Mammary epithelial cell (primary cell): ENCODE measurements at regions not wholly inside any gene's neighbourhood (a gene's known extent, or its start where the extent isn't known, plus 50 kb on each side); places are given as distances from the start of the nearest gene placed in this dataset.

ENCODE experiments used
- EZH2 ChIP-seq: IDR thresholded peaks from 2 replicates; pipeline ENCODE4 v1.6.1; 2012; ENCODE audit warnings: low read length, inconsistent platforms, borderline replicate concordance
- TF ChIP-seq, protein P1 (sequence below), 2 donors: IDR thresholded peaks in 1 of 2; conservative IDR thresholded peaks in 1 of 2; 2 replicates each; pipeline ENCODE4 v1.5.1; 2011 to 2012; ENCODE audit warnings: inconsistent platforms in 2 of 2, low read length in 2 of 2, mild to moderate bottlenecking in 2 of 2, control low read depth in 1 of 2, low read depth in 1 of 2; ENCODE audit not compliant: insufficient read depth in 1 of 2; ENCODE audit errors: extremely low read depth in 1 of 2

- no peak for TF ChIP-seq EZH2
- TF ChIP-seq, protein P1, sequence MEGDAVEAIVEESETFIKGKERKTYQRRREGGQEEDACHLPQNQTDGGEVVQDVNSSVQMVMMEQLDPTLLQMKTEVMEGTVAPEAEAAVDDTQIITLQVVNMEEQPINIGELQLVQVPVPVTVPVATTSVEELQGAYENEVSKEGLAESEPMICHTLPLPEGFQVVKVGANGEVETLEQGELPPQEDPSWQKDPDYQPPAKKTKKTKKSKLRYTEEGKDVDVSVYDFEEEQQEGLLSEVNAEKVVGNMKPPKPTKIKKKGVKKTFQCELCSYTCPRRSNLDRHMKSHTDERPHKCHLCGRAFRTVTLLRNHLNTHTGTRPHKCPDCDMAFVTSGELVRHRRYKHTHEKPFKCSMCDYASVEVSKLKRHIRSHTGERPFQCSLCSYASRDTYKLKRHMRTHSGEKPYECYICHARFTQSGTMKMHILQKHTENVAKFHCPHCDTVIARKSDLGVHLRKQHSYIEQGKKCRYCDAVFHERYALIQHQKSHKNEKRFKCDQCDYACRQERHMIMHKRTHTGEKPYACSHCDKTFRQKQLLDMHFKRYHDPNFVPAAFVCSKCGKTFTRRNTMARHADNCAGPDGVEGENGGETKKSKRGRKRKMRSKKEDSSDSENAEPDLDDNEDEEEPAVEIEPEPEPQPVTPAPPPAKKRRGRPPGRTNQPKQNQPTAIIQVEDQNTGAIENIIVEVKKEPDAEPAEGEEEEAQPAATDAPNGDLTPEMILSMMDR (conservative IDR thresholded peaks at IDR 0.05 in 1 of 2, IDR thresholded peaks at IDR 0.05 in 1 of 2; ENCODE audit: extremely low read depth in 1 of 2, insufficient read depth in 1 of 2, low read depth in 1 of 2, low read length in 2 of 2) = no peak
These were observed 662.5 kb downstream of the CBLN4 start for GRCh38 chr20:55342822-55343221.
